ENCODE measurements at regions not wholly inside any gene's neighbourhood (a gene's known extent, or its start where the extent isn't known, plus 50 kb on each side); places are given as distances from the start of the nearest gene placed in this dataset.
"Not testable (repeated sequence)": the region's sequence is repeated elsewhere in the genome, so short reads cannot be mapped to it uniquely, and the experiment has no call there.

GRCh38 chr17:74140282-74140681, 63.2 kb upstream of the RPL38 start:
- DNase-seq (ENCODE audit: low read depth), result no peak

GRCh38 chr17:74141612-74142011, 61.9 kb upstream of the RPL38 start:
- no peak for DNase-seq (ENCODE audit: low read depth)

GRCh38 chr17:74143318-74143717, 60.2 kb upstream of the RPL38 start:
- DNase-seq (ENCODE audit: low read depth), result not testable (repeated sequence)

GRCh38 chr17:74145756-74146155, 57.7 kb upstream of the RPL38 start:
- no peak for DNase-seq (ENCODE audit: low read depth)

GRCh38 chr17:74146196-74146595, 57.3 kb upstream of the RPL38 start:
- DNase-seq (ENCODE audit: low read depth), result no peak

GRCh38 chr17:74147056-74147835, 56.2 kb upstream of the RPL38 start:
- DNase-seq (ENCODE audit: low read depth), result no peak

GRCh38 chr17:74147966-74148365, 55.5 kb upstream of the RPL38 start:
- no peak for DNase-seq (ENCODE audit: low read depth)

- DNase-seq (ENCODE audit: low read depth), result no peak
Measured at GRCh38 chr17:74148446-74148845, 55.0 kb upstream of the RPL38 start.

- DNase-seq (ENCODE audit: low read depth), result no peak
Measured at GRCh38 chr17:74148901-74149596, 54.4 kb upstream of the RPL38 start.

- DNase-seq (ENCODE audit: low read depth), result no peak
Measured at GRCh38 chr17:74149597-74150427, 53.7 kb upstream of the RPL38 start.

- no peak for DNase-seq (ENCODE audit: low read depth)
Measured at GRCh38 chr17:74150428-74151025, 53.0 kb upstream of the RPL38 start.

GRCh38 chr17:74151551-74152315, 51.7 kb upstream of the RPL38 start:
- DNase-seq (ENCODE audit: low read depth), result no peak

- no peak for DNase-seq (ENCODE audit: low read depth)
Measured at GRCh38 chr17:74152591-74153455, 50.7 kb upstream of the RPL38 start.

- DNase-seq (ENCODE audit: low read depth), result no peak
Measured at GRCh38 chr17:74153456-74153810, 50.0 kb upstream of the RPL38 start.

Measured in GM04503 (cell line).